IMR-90 (cell line): ENCODE measurements at regions not wholly inside any gene's neighbourhood (a gene's known extent, or its start where the extent isn't known, plus 50 kb on each side); places are given as distances from the start of the nearest gene placed in this dataset.

Experiments used
- CTCF ChIP-seq: conservative IDR thresholded peaks from 2 replicates; pipeline ENCODE4 v1.5.1; 2012; ENCODE audit warnings: mild to moderate bottlenecking, low read depth, low read length, improper control_type of control experiment
- POLR2A ChIP-seq: IDR thresholded peaks from 2 replicates; pipeline ENCODE4 v1.6.1; 2012; ENCODE audit warnings: mild to moderate bottlenecking, low read depth, low read length

DNA sequence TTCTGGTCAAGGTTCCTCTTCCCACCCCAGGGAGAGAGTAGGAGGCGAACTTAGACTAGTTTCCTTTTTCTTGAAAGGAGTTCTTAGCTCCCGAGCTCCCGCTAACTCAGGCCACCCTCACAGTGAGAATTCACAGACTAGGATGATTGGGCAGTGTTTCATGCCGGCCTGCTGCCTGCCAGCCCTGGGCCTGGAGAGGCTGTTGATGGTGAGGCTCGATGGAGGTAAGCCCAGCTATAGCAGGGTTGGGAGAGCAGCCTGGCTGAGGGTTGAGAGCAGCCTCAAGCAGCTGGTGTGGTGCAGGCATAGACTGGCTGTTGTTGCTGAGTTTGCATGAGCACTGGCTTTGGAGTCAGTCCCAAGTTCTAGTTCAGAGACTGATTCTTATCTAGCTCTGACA, 274.4 kb downstream of the MATN1 start:
- TF ChIP-seq POLR2A, result no peak
- TF ChIP-seq CTCF, result no peak
